SU-DHL-6 (cell line): ENCODE measurements at regions not wholly inside any gene's neighbourhood (a gene's known extent, or its start where the extent isn't known, plus 50 kb on each side); places are given as distances from the start of the nearest gene placed in this dataset.

ENCODE experiments used
- H2AFZ ChIP-seq: fragments of 200-600 bp; sonication (generic); 2 replicates; pipeline ENCODE4 v1.6.1; 2014; ENCODE audit warnings: low read depth, mild to moderate bottlenecking, moderate library complexity, mixed read lengths, antibody characterized with exemption, low read length; ENCODE audit not compliant: severe bottlenecking
- H3F3A ChIP-seq: fragments of 200-600 bp; shearing (Covaris generic); 2 replicates; pipeline ENCODE4 v1.6.0; 2016; ENCODE audit warnings: antibody characterized with exemption, mild to moderate bottlenecking; ENCODE audit not compliant: insufficient read depth
- H3K27ac ChIP-seq: fragments of 200-600 bp; sonication (generic); 2 replicates; pipeline ENCODE4 v1.5.1; 2016; ENCODE audit warnings: low read depth, mild to moderate bottlenecking, low read length, moderate library complexity, mixed read lengths
- H3K27me3 ChIP-seq: fragments of 200-600 bp; sonication (generic), shearing (Covaris generic); 2 replicates; pipeline ENCODE4 v1.6.0; 2014; ENCODE audit warnings: mild to moderate bottlenecking, low read length
- H3K36me3 ChIP-seq: fragments of 200-600 bp; sonication (generic); 2 replicates; pipeline ENCODE4 v1.6.1; 2014; ENCODE audit warnings: mild to moderate bottlenecking, low read length, mixed read lengths
- H3K4me2 ChIP-seq: fragments of 300-600, 200-600 bp; shearing (Covaris generic), sonication (generic); 2 replicates; pipeline ENCODE4 v1.6.0; 2014; ENCODE audit warnings: low read length, low read depth, mild to moderate bottlenecking; ENCODE audit not compliant: poor library complexity, severe bottlenecking
- H3K4me3 ChIP-seq: fragments of 200-600 bp; sonication (generic); 2 replicates; pipeline ENCODE4 v1.5.1; 2014; ENCODE audit warnings: antibody characterized with exemption, low read length, mild to moderate bottlenecking, mixed read lengths; ENCODE audit not compliant: insufficient read depth, poor library complexity, severe bottlenecking
- H3K79me2 ChIP-seq: fragments of 200-600 bp; sonication (generic); 2 replicates; pipeline ENCODE4 v1.6.1; 2014; ENCODE audit warnings: mild to moderate bottlenecking, low read length, moderate library complexity; ENCODE audit not compliant: insufficient read depth
- H3K9ac ChIP-seq: fragments of 200-600 bp; sonication (generic); 2 replicates; pipeline ENCODE4 v1.7.0; 2014; ENCODE audit warnings: mild to moderate bottlenecking, low read length
- H3K9me2 ChIP-seq: fragments of 200-600 bp; sonication (generic); replicated peaks from 2 replicates; pipeline ENCODE4 v1.6.1; 2014; ENCODE audit warnings: low read length; ENCODE audit not compliant: insufficient read depth
- H3K9me3 ChIP-seq: fragments of 200-600 bp; sonication (generic); 2 replicates; pipeline ENCODE4 v1.6.1; 2014; ENCODE audit warnings: low read length, mixed read lengths; ENCODE audit not compliant: insufficient read depth
- H4K20me1 ChIP-seq: fragments of 200-600 bp; sonication (generic); 2 replicates; pipeline ENCODE4 v1.6.1; 2014; ENCODE audit warnings: low read depth, mild to moderate bottlenecking, antibody characterized with exemption, low read length, moderate library complexity, mixed read lengths
- CTCF ChIP-seq: fragments of 200-600 bp; sonication (generic); IDR thresholded peaks from one replicate; pipeline ENCODE4 v1.5.1; 2017; ENCODE audit warnings: antibody characterized with exemption, mild to moderate bottlenecking, low read length, moderate library complexity; ENCODE audit not compliant: insufficient read depth, poor library complexity, severe bottlenecking
- EZH2phosphoT487 ChIP-seq: fragments of 200-600 bp; sonication (generic), shearing (Covaris generic); conservative IDR thresholded peaks from 2 replicates; pipeline ENCODE4 v1.6.1; 2018; ENCODE audit warnings: mild to moderate bottlenecking, antibody characterized with exemption, low read length, moderate library complexity, mixed read lengths

- H3K79me2 ChIP-seq: no peaks in the 10 kb centered on the region
- no peaks in the 10 kb centered on the region for H3K9me3 ChIP-seq
- H3K9me2 ChIP-seq: no peaks in the 10 kb centered on the region
- no peaks in the 10 kb centered on the region for H4K20me1 ChIP-seq
- H3K36me3 ChIP-seq: no peaks in the 10 kb centered on the region
- no peaks in the 10 kb centered on the region for H3F3A ChIP-seq
- H3K9ac ChIP-seq: no peak overlapping the region
- no peaks in the 10 kb centered on the region for H3K27me3 ChIP-seq
- TF ChIP-seq CTCF (no peak), EZH2phosphoT487 (no peak)
- no peak overlapping the region for H3K4me2 ChIP-seq
- no peak overlapping the region for H2AFZ ChIP-seq
- no peak overlapping the region for H3K27ac ChIP-seq
- H3K4me3 ChIP-seq: no peak overlapping the region
These were observed 270.4 kb upstream of the SPRY2 start for GRCh38 chr13:80611310-80611709.

DNA sequence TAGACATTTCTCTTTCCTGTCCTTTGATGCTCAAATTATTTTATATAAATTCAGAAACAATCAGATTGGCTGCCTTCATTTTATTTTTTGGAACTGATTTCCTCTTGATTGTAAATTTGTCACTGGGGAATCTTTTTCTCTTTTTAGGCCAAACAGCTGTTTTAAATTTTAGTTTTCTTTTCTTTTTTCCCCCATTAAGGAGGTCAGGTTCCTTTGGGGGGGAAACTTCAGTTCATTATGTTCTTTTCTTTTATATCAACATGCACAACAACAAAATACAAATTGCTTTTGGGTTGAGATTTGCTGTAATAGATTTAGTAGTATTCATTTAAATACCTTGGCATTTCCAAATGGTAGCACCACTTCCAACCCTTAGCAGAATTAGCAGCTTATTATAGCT is 264.8 kb upstream of the SPRY2 start:
- H3K27ac ChIP-seq: no peak overlapping the region
- no peak overlapping the region for H3K9ac ChIP-seq
- no peaks in the 10 kb centered on the region for H3K79me2 ChIP-seq
- H2AFZ ChIP-seq: no peak overlapping the region
- no peak overlapping the region for H3K4me3 ChIP-seq
- H3K27me3 ChIP-seq: no peaks in the 10 kb centered on the region
- H3K36me3 ChIP-seq: no peaks in the 10 kb centered on the region
- TF ChIP-seq CTCF (no peak), EZH2phosphoT487 (no peak)
- no peak overlapping the region for H3K4me2 ChIP-seq
- no peaks in the 10 kb centered on the region for H4K20me1 ChIP-seq
- no peaks in the 10 kb centered on the region for H3K9me3 ChIP-seq
- no peaks in the 10 kb centered on the region for H3F3A ChIP-seq
- no peaks in the 10 kb centered on the region for H3K9me2 ChIP-seq

DNA sequence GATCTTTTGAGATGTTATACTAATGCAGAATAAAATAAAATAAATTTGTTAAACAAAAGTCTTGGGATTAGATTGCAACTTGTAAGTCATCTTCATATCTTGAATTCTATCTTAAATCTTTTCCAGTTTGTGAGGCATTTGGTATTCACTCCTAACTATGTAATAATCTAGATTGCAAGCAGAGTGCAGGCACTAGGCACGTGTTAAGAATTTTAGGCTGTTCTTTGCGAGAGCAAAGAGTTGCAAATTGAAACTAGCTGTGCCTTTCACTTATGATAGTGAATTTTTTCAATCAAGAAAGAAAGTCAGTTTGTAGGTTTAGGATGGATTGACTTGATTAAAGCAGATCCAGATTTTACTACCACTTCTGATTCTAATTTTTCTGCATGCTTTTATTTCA is 264.1 kb upstream of the SPRY2 start:
- Histone ChIP-seq H3K9me2 (no peaks in the 10 kb centered on the region), H3K9ac (no peak overlapping the region), H3K27ac (no peak overlapping the region), H3K4me2 (no peak overlapping the region), H3K4me3 (no peak overlapping the region), H3K79me2 (no peaks in the 10 kb centered on the region), H3K9me3 (no peaks in the 10 kb centered on the region), H3K27me3 (no peaks in the 10 kb centered on the region), H3K36me3 (no peaks in the 10 kb centered on the region), H3F3A (no peaks in the 10 kb centered on the region), H4K20me1 (no peaks in the 10 kb centered on the region), H2AFZ (no peak overlapping the region)
- TF ChIP-seq CTCF: no peak
- no peak for TF ChIP-seq EZH2phosphoT487

GRCh38 chr13:80604098-80604497 is 263.2 kb upstream of the SPRY2 start:
- H3K27ac ChIP-seq: no peak overlapping the region
- no peak for TF ChIP-seq EZH2phosphoT487
- TF ChIP-seq CTCF: no peak

More at GRCh38 chr13:80604098-80604497, 263.2 kb upstream of the SPRY2 start:
- Histone ChIP-seq H2AFZ (no peak overlapping the region), H3K9ac (no peak overlapping the region), H3K36me3 (no peaks in the 10 kb centered on the region), H3K9me3 (no peaks in the 10 kb centered on the region), H4K20me1 (no peaks in the 10 kb centered on the region), H3K79me2 (no peaks in the 10 kb centered on the region), H3K4me2 (no peak overlapping the region), H3K27me3 (no peaks in the 10 kb centered on the region), H3F3A (no peaks in the 10 kb centered on the region), H3K4me3 (no peak overlapping the region), H3K9me2 (no peaks in the 10 kb centered on the region)
